Body of pancreas (tissue), 4 donors: ENCODE measurements at regions not wholly inside any gene's neighbourhood (a gene's known extent, or its start where the extent isn't known, plus 50 kb on each side); places are given as distances from the start of the nearest gene placed in this dataset.

ENCODE experiments used
- POLR2A ChIP-seq, 3 donors: fragments of 450-650 bp; IDR thresholded peaks; one replicate each; pipeline ENCODE4 v1.6.1; 2016; ENCODE audit warnings: antibody characterized with exemption in 3 of 3, mild to moderate bottlenecking in 2 of 3
- TF ChIP-seq, protein P1 (sequence below), 7 experiments: fragments of 450-650 bp in 4 of 7; fragments of 200-600 bp in 3 of 7; sonication (generic) in 3 of 7; IDR thresholded peaks; one replicate each; pipeline ENCODE4 v1.5.1; 2016 to 2019; ENCODE audit warnings: antibody characterized with exemption in 7 of 7

DNA sequence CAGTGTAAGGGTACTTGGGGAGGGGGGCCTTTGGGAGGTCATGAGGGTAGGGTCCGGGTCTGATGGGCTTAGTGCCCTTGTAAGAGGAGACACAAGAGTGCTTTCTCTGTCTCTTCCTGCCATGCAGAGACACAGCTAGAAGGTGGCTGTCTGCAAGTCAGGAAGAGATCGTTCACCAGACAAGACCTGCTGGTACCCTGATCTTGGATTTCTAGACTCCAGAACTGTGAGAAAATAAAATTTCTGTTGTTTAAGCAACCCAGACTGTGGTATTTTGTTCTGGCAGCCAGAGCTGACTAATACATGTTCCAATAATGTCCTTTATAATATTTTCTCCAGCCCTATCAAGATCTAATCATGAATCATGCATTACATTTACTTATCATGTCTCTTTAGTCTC is 130.0 kb upstream of the VEPH1 start:
- TF ChIP-seq, protein P1, sequence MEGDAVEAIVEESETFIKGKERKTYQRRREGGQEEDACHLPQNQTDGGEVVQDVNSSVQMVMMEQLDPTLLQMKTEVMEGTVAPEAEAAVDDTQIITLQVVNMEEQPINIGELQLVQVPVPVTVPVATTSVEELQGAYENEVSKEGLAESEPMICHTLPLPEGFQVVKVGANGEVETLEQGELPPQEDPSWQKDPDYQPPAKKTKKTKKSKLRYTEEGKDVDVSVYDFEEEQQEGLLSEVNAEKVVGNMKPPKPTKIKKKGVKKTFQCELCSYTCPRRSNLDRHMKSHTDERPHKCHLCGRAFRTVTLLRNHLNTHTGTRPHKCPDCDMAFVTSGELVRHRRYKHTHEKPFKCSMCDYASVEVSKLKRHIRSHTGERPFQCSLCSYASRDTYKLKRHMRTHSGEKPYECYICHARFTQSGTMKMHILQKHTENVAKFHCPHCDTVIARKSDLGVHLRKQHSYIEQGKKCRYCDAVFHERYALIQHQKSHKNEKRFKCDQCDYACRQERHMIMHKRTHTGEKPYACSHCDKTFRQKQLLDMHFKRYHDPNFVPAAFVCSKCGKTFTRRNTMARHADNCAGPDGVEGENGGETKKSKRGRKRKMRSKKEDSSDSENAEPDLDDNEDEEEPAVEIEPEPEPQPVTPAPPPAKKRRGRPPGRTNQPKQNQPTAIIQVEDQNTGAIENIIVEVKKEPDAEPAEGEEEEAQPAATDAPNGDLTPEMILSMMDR (IDR thresholded peaks at IDR 0.05), result no peak
- no peak for TF ChIP-seq POLR2A (IDR thresholded peaks at IDR 0.05)
